SU-DHL-6 (cell line): ENCODE measurements at regions not wholly inside any gene's neighbourhood (a gene's known extent, or its start where the extent isn't known, plus 50 kb on each side); places are given as distances from the start of the nearest gene placed in this dataset.

Experiments
- H2AFZ ChIP-seq: fragments of 200-600 bp; sonication (generic); 2 replicates; pipeline ENCODE4 v1.6.1; 2014; ENCODE audit warnings: low read depth, mild to moderate bottlenecking, moderate library complexity, mixed read lengths, antibody characterized with exemption, low read length; ENCODE audit not compliant: severe bottlenecking
- H3F3A ChIP-seq: fragments of 200-600 bp; shearing (Covaris generic); 2 replicates; pipeline ENCODE4 v1.6.0; 2016; ENCODE audit warnings: antibody characterized with exemption, mild to moderate bottlenecking; ENCODE audit not compliant: insufficient read depth
- H3K27ac ChIP-seq: fragments of 200-600 bp; sonication (generic); 2 replicates; pipeline ENCODE4 v1.5.1; 2016; ENCODE audit warnings: low read depth, mild to moderate bottlenecking, low read length, moderate library complexity, mixed read lengths
- H3K27me3 ChIP-seq: fragments of 200-600 bp; sonication (generic), shearing (Covaris generic); 2 replicates; pipeline ENCODE4 v1.6.0; 2014; ENCODE audit warnings: mild to moderate bottlenecking, low read length
- H3K36me3 ChIP-seq: fragments of 200-600 bp; sonication (generic); 2 replicates; pipeline ENCODE4 v1.6.1; 2014; ENCODE audit warnings: mild to moderate bottlenecking, low read length, mixed read lengths
- H3K4me2 ChIP-seq: fragments of 300-600, 200-600 bp; shearing (Covaris generic), sonication (generic); 2 replicates; pipeline ENCODE4 v1.6.0; 2014; ENCODE audit warnings: low read length, low read depth, mild to moderate bottlenecking; ENCODE audit not compliant: poor library complexity, severe bottlenecking
- H3K4me3 ChIP-seq: fragments of 200-600 bp; sonication (generic); 2 replicates; pipeline ENCODE4 v1.5.1; 2014; ENCODE audit warnings: antibody characterized with exemption, low read length, mild to moderate bottlenecking, mixed read lengths; ENCODE audit not compliant: insufficient read depth, poor library complexity, severe bottlenecking
- H3K79me2 ChIP-seq: fragments of 200-600 bp; sonication (generic); 2 replicates; pipeline ENCODE4 v1.6.1; 2014; ENCODE audit warnings: mild to moderate bottlenecking, low read length, moderate library complexity; ENCODE audit not compliant: insufficient read depth
- H3K9ac ChIP-seq: fragments of 200-600 bp; sonication (generic); 2 replicates; pipeline ENCODE4 v1.7.0; 2014; ENCODE audit warnings: mild to moderate bottlenecking, low read length
- H3K9me2 ChIP-seq: fragments of 200-600 bp; sonication (generic); replicated peaks from 2 replicates; pipeline ENCODE4 v1.6.1; 2014; ENCODE audit warnings: low read length; ENCODE audit not compliant: insufficient read depth
- H3K9me3 ChIP-seq: fragments of 200-600 bp; sonication (generic); 2 replicates; pipeline ENCODE4 v1.6.1; 2014; ENCODE audit warnings: low read length, mixed read lengths; ENCODE audit not compliant: insufficient read depth
- H4K20me1 ChIP-seq: fragments of 200-600 bp; sonication (generic); 2 replicates; pipeline ENCODE4 v1.6.1; 2014; ENCODE audit warnings: low read depth, mild to moderate bottlenecking, antibody characterized with exemption, low read length, moderate library complexity, mixed read lengths
- EZH2phosphoT487 ChIP-seq: fragments of 200-600 bp; sonication (generic), shearing (Covaris generic); conservative IDR thresholded peaks from 2 replicates; pipeline ENCODE4 v1.6.1; 2018; ENCODE audit warnings: mild to moderate bottlenecking, antibody characterized with exemption, low read length, moderate library complexity, mixed read lengths
- TF ChIP-seq, protein P1 (sequence below): fragments of 200-600 bp; sonication (generic); IDR thresholded peaks from one replicate; pipeline ENCODE4 v1.5.1; 2017; ENCODE audit warnings: antibody characterized with exemption, mild to moderate bottlenecking, low read length, moderate library complexity; ENCODE audit not compliant: insufficient read depth, poor library complexity, severe bottlenecking

DNA sequence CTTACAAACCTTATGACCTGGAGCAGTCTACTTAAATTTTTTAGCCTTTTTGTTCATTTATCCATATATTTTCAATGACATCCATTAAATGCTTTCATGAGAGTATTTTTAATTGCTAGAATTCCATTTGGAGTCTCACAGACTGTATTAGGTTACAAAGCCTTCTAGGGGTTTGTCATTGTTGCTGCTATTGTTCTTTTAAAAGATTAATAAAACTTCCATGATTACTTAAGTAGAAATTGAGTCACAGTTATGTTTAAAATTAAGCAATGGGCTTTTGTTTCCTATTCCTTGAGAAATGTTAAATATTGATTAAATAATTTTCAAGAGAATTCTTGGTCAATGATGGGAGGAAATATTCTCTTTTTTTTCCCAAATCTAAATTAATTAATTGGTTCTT lies 1408.4 kb upstream of the RAG2 start:
- Histone ChIP-seq H3K4me2 (no peak overlapping the region), H3K79me2 (no peaks in the 10 kb centered on the region), H3K9ac (no peak overlapping the region), H3K9me3 (no peaks in the 10 kb centered on the region), H3K9me2 (no peaks in the 10 kb centered on the region), H3K27me3 (no peaks in the 10 kb centered on the region), H3K27ac (no peak overlapping the region), H4K20me1 (no peaks in the 10 kb centered on the region), H3F3A (no peaks in the 10 kb centered on the region), H2AFZ (no peak overlapping the region), H3K4me3 (no peak overlapping the region), H3K36me3 (no peaks in the 10 kb centered on the region)
- TF ChIP-seq, protein P1, sequence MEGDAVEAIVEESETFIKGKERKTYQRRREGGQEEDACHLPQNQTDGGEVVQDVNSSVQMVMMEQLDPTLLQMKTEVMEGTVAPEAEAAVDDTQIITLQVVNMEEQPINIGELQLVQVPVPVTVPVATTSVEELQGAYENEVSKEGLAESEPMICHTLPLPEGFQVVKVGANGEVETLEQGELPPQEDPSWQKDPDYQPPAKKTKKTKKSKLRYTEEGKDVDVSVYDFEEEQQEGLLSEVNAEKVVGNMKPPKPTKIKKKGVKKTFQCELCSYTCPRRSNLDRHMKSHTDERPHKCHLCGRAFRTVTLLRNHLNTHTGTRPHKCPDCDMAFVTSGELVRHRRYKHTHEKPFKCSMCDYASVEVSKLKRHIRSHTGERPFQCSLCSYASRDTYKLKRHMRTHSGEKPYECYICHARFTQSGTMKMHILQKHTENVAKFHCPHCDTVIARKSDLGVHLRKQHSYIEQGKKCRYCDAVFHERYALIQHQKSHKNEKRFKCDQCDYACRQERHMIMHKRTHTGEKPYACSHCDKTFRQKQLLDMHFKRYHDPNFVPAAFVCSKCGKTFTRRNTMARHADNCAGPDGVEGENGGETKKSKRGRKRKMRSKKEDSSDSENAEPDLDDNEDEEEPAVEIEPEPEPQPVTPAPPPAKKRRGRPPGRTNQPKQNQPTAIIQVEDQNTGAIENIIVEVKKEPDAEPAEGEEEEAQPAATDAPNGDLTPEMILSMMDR, result no peak
- TF ChIP-seq EZH2phosphoT487, result no peak

DNA sequence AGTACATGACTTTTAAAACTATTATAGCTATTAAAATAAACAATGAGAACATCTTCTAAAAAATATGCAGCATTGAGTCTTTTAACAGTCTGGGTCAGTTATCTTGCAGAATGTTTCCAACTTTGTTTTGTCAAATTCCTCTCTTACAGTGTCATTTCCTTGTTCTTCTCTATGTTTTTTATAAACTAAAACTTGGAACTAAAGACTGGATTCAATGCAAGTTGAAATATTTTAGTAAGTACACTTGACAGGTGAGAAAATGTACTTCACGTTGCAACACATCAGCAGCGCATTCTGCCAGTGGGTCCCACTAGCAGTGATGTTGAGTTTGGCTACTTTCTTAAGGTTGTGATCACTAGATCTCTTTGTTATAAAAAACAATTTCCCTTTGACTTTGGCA lies 1407.6 kb upstream of the RAG2 start:
- Histone ChIP-seq H3K36me3 (no peaks in the 10 kb centered on the region), H3F3A (no peaks in the 10 kb centered on the region), H3K9me2 (no peaks in the 10 kb centered on the region), H3K9me3 (no peaks in the 10 kb centered on the region), H2AFZ (no peak overlapping the region), H3K27ac (no peak overlapping the region), H3K4me3 (no peak overlapping the region), H3K79me2 (no peaks in the 10 kb centered on the region), H3K27me3 (no peaks in the 10 kb centered on the region), H3K4me2 (no peak overlapping the region), H3K9ac (no peak overlapping the region), H4K20me1 (no peaks in the 10 kb centered on the region)
- TF ChIP-seq EZH2phosphoT487, result no peak
- TF ChIP-seq, protein P1, result no peak

DNA sequence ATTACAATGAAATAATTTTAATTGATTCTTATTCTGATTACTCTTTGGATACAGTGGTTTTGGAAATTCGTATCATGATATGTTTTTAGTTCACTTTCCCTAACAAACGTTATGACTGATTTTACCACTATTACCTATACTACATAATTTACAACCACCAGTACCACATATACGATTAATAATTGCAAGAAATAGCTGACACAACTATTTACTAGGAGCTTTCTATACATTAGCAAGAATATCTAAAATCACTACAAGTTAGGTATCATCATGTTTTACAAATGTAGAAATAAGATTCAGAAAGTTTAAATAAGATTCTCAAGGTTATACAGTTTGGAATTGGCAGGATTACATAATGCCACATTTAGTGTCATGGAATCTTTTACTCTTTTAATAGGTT lies 1401.1 kb upstream of the RAG2 start:
- Histone ChIP-seq H3K79me2 (no peaks in the 10 kb centered on the region), H3K27me3 (no peaks in the 10 kb centered on the region), H3K9me2 (no peaks in the 10 kb centered on the region), H3K9me3 (no peaks in the 10 kb centered on the region), H3K4me3 (no peak overlapping the region), H3K36me3 (no peaks in the 10 kb centered on the region), H2AFZ (no peak overlapping the region), H3K27ac (no peak overlapping the region), H3K4me2 (no peak overlapping the region), H3F3A (no peaks in the 10 kb centered on the region), H4K20me1 (no peaks in the 10 kb centered on the region), H3K9ac (no peak overlapping the region)
- TF ChIP-seq, protein P1, result no peak
- TF ChIP-seq EZH2phosphoT487, result no peak

DNA sequence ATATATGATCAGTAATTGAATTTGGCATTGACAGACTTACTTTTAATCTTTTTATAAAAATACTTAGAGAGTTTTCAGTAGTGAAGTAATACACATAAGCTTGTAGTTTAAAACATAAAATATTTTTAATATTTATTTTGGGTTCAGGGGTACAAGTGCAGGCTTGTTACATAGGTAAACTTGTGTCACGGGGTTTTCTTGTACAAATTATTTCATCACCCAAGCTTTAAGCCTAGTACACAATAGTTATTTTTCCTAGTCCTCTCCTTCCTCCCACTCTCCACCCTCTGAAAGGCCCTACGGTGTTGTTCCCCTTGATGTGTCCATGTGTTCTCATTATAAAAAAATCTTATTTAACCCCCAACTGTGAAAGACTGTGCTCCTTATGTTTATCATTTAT lies 1397.8 kb upstream of the RAG2 start:
- no peaks in the 10 kb centered on the region for H3K27me3 ChIP-seq
- no peak overlapping the region for H3K27ac ChIP-seq
- H3K36me3 ChIP-seq, result no peaks in the 10 kb centered on the region
- no peaks in the 10 kb centered on the region for H3K79me2 ChIP-seq
- TF ChIP-seq EZH2phosphoT487, result no peak
- TF ChIP-seq, protein P1, result no peak
- no peak overlapping the region for H3K9ac ChIP-seq
- H3K4me3 ChIP-seq, result no peak overlapping the region
- no peaks in the 10 kb centered on the region for H4K20me1 ChIP-seq
- no peaks in the 10 kb centered on the region for H3K9me3 ChIP-seq
- H3K4me2 ChIP-seq, result no peak overlapping the region
- no peak overlapping the region for H2AFZ ChIP-seq
- no peaks in the 10 kb centered on the region for H3K9me2 ChIP-seq
- H3F3A ChIP-seq, result no peaks in the 10 kb centered on the region
